HepG2 (cell line): ENCODE measurements at regions not wholly inside any gene's neighbourhood (a gene's known extent, or its start where the extent isn't known, plus 50 kb on each side); places are given as distances from the start of the nearest gene placed in this dataset.

Experiments
- ATAC-seq: fragments of 200-7000 bp; cut with Tn5 transposase; 3 replicates; pipeline ENCODE4 v1.9.1; 2020; ENCODE audit warnings: mild to moderate bottlenecking, moderate library complexity
- BruUV-seq: library from RNA; stranded (reverse); fragments of 400-500 nt; replicated peaks from 2 replicates; lab custom pipeline; 2021; lab: Mats Ljungman, UMichigan
- CTCF ChIA-PET: fragments of 300-600 bp; formaldehyde crosslinking; extraction: SDS; loops from one replicate; lab custom pipeline; 2021; ENCODE audit warnings: low total read pairs, inconsistent platforms, low intra/inter-chr PET ratio; lab: Yijun Ruan, JAX
- POLR2A ChIA-PET: fragments of 350-600 bp; sonication (Branson Sonifier 250); formaldehyde crosslinking; loops from one replicate; lab custom pipeline; 2020; ENCODE audit warnings: antibody characterized with exemption, inconsistent platforms; lab: Yijun Ruan, JAX
- DNase-seq: peaks from one replicate; pipeline ENCODE4 v3.0.0-alpha.2; 2015; ENCODE audit warnings: low spot score
- FAIRE-seq: peaks from 3 replicates; lab custom pipeline; 2011; peaks lifted over from hg19 to GRCh38; lab: Jason Lieb, UNC
- H2AFZ ChIP-seq: one replicate; pipeline ENCODE4 v1.6.1; 2011; ENCODE audit warnings: low read length, inconsistent platforms
- H3K27ac ChIP-seq: fragments of 300-600 bp; 3 replicates; pipeline ENCODE4 v1.8.0; 2011; ENCODE audit warnings: mixed run types, mild to moderate bottlenecking, mixed read lengths, low read length, inconsistent platforms; ENCODE audit not compliant: insufficient read depth; ENCODE audit errors: extremely low read length
- H3K27me3 ChIP-seq, 2 experiments: fragments of 200-600 bp in 1 of 2; 2 replicates in 1 of 2; 3 replicates in 1 of 2; pipeline versions ENCODE4 v1.6.0 to v1.8.0; 2011; ENCODE audit warnings: low read length in 2 of 2, mild to moderate bottlenecking in 2 of 2, moderate library complexity in 2 of 2, inconsistent platforms in 1 of 2; ENCODE audit not compliant: insufficient read depth in 2 of 2, control insufficient read depth in 1 of 2
- H3K36me3 ChIP-seq, 2 experiments: fragments of 200-600 bp in 1 of 2; replicated peaks in 1 of 2; 2 replicates in 1 of 2; 3 replicates in 1 of 2; pipeline versions ENCODE4 v1.5.1 to v1.8.0; 2011; ENCODE audit warnings: low read length in 2 of 2, inconsistent platforms in 1 of 2; ENCODE audit not compliant: insufficient read depth in 2 of 2, control insufficient read depth in 1 of 2
- H3K4me1 ChIP-seq: 2 replicates; pipeline ENCODE4 v1.5.1; 2012; ENCODE audit warnings: low read length, inconsistent platforms; ENCODE audit not compliant: insufficient read depth
- H3K4me2 ChIP-seq: 2 replicates; pipeline ENCODE4 v1.6.0; 2011; ENCODE audit warnings: low read depth, low read length, inconsistent platforms
- H3K4me3 ChIP-seq, 3 experiments: fragments of 200-600 bp in 1 of 3; sonication (generic), shearing (Covaris generic) in 1 of 3; replicated peaks in 1 of 3; 2 replicates each; pipeline ENCODE4 v1.5.1; 2011 to 2016; ENCODE audit warnings: low read length in 3 of 3, inconsistent platforms in 2 of 3, low read depth in 2 of 3, mild to moderate bottlenecking in 2 of 3, control low read depth in 1 of 3, mixed read lengths in 1 of 3; ENCODE audit not compliant: insufficient read depth in 1 of 3
- H3K79me2 ChIP-seq: one replicate; pipeline ENCODE4 v1.6.1; 2011; ENCODE audit warnings: low read length, inconsistent platforms; ENCODE audit not compliant: insufficient read depth
- H3K9ac ChIP-seq: 2 replicates; pipeline ENCODE4 v1.6.0; 2011; ENCODE audit warnings: mild to moderate bottlenecking, low read depth, low read length, inconsistent platforms; ENCODE audit not compliant: insufficient read depth
- H3K9me3 ChIP-seq: 2 replicates; pipeline ENCODE4 v1.5.1; 2012; ENCODE audit warnings: mild to moderate bottlenecking, low read length
- H4K20me1 ChIP-seq: 2 replicates; pipeline ENCODE4 v1.6.0; 2011; ENCODE audit warnings: inconsistent platforms, mild to moderate bottlenecking, low read length, moderate library complexity; ENCODE audit not compliant: insufficient read depth
- BORCS8-MEF2B ChIP-seq: sonication (generic); formaldehyde crosslinking; IDR thresholded peaks from 2 replicates; pipeline ENCODE4 v1.8.0; 2022; ENCODE audit warnings: mild to moderate bottlenecking, missing genetic modification reagents
- ERF ChIP-seq: IDR thresholded peaks from 2 replicates; pipeline ENCODE4 v1.6.1; 2018; ENCODE audit warnings: missing biosample characterization, missing genetic modification reagents
- GFI1 ChIP-seq: sonication (generic); formaldehyde crosslinking; IDR thresholded peaks from 2 replicates; pipeline ENCODE4 v1.5.0; 2020; ENCODE audit warnings: missing genetic modification reagents, mild to moderate bottlenecking, borderline replicate concordance
- MEIS2 ChIP-seq: sonication (generic); formaldehyde crosslinking; IDR thresholded peaks from 2 replicates; pipeline ENCODE4 v1.9.0; 2021; ENCODE audit warnings: mild to moderate bottlenecking, missing genetic modification reagents
- RELA ChIP-seq: sonication (generic); formaldehyde crosslinking; IDR thresholded peaks from 2 replicates; pipeline ENCODE4 v1.4.0; 2020; ENCODE audit warnings: missing genetic modification reagents
- TEF ChIP-seq: sonication (generic); formaldehyde crosslinking; IDR thresholded peaks from 2 replicates; pipeline ENCODE4 v1.5.0; 2020; ENCODE audit warnings: missing genetic modification reagents
- ZBTB3 ChIP-seq: sonication (generic); formaldehyde crosslinking; IDR thresholded peaks from 2 replicates; pipeline ENCODE4 v1.4.0; 2020; ENCODE audit warnings: low read depth, mild to moderate bottlenecking, moderate library complexity, missing genetic modification reagents, borderline replicate concordance
- ZNF138 ChIP-seq: sonication (generic); formaldehyde crosslinking; IDR thresholded peaks from 2 replicates; pipeline ENCODE4 v1.5.0; 2020; ENCODE audit warnings: mild to moderate bottlenecking, low read depth, missing genetic modification reagents
- ZNF143 ChIP-seq: sonication (generic); formaldehyde crosslinking; IDR thresholded peaks from 2 replicates; pipeline ENCODE4 v1.4.0; 2020; ENCODE audit warnings: missing genetic modification reagents
- ZNF264 ChIP-seq: sonication (generic); formaldehyde crosslinking; IDR thresholded peaks from 2 replicates; pipeline ENCODE4 v1.4.0; 2020; ENCODE audit warnings: missing genetic modification reagents
- ZNF274 ChIP-seq: sonication (generic); formaldehyde crosslinking; IDR thresholded peaks from 2 replicates; pipeline ENCODE4 v1.5.1; 2020; ENCODE audit warnings: mild to moderate bottlenecking, missing genetic modification reagents
- ZNF282 ChIP-seq: fragments of 450-650 bp; IDR thresholded peaks from 2 replicates; pipeline ENCODE4 v1.6.1; 2018; ENCODE audit not compliant: partially characterized antibody
- ZNF335 ChIP-seq: sonication (generic); formaldehyde crosslinking; IDR thresholded peaks from 2 replicates; pipeline ENCODE4 v1.4.0; 2020; ENCODE audit warnings: missing genetic modification reagents
- ZNF432 ChIP-seq: sonication (generic); formaldehyde crosslinking; IDR thresholded peaks from 2 replicates; pipeline ENCODE4 v1.5.0; 2020; ENCODE audit warnings: missing genetic modification reagents, mild to moderate bottlenecking, borderline replicate concordance
- ZNF713 ChIP-seq: sonication (generic); formaldehyde crosslinking; IDR thresholded peaks from 2 replicates; pipeline ENCODE4 v1.4.0; 2020; ENCODE audit warnings: mild to moderate bottlenecking, missing genetic modification reagents
- WGBS: methylation state at CpG from one replicate; pipeline ENCODE4 v1.1.6; 2017; ENCODE audit warnings: low lambda C conversion rate; 5-methylcytosine and 5-hydroxymethylcytosine counted together
- in situ Hi-C: cut with HindIII; loops from 2 replicates; pipeline ENCODE4 v1.10.0; 2017; ENCODE audit warnings: low pct_unique_long_range_greater_than_20kb; ENCODE audit not compliant: extremely low pct_ligation_motif_present
- intact Hi-C: fragments of 100-400 bp; cut with micrococcal nuclease; formaldehyde crosslinking; loops from one replicate; pipeline ENCODE4 v1.10.0; 2022; ENCODE audit not compliant: unreplicated experiment
- TF ChIP-seq, protein P1 (sequence below): sonication (generic); formaldehyde crosslinking; IDR thresholded peaks from 2 replicates; pipeline ENCODE4 v1.4.0; 2020; ENCODE audit warnings: mild to moderate bottlenecking, missing genetic modification reagents
- TF ChIP-seq, protein P2 (sequence below): sonication (generic); formaldehyde crosslinking; IDR thresholded peaks from 2 replicates; pipeline ENCODE4 v1.8.1; 2022; ENCODE audit warnings: mild to moderate bottlenecking, missing genetic modification reagents

- POLR2A ChIA-PET = no interaction called here
- no peak for ATAC-seq
- no peak for FAIRE-seq
These were observed 222.3 kb upstream of the SOX1 start for GRCh38 chr13:111844682-111845081.

DNA sequence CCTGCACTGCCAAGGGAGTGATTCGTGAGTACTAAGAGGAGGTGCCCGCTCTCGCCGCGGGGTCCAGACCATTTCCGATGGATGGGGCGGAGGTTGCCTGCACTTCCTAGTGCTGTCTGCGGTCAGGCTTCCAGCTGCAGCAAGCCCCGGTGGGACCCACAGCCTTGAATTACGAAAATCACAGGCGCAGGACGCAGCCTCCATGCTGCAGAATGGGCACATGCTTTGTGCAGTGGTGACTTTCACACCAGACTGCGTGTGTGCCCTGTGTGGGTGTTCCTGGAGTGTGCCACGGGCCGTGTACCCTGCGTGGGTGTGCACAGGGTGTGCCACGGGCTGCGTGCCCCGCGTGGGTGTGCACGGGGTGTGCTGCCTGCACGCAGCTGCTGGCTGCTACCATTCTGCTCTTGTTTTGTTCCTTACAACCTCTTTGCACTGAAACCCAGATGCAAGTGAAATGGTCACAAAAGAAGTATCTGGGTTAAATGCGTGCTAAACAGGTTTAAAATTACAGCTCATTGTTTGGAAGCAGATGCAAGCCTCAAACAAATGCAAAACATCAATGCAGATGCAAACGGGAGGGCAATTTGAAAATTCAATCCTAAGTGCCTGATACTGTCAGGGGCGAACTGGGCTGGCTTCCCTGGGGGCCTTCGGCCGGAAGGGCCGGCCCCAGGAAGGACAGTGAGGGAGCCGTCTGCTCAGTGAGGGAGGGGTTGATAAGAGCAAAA lies 221.2 kb upstream of the SOX1 start:
- Histone ChIP-seq H3K9me3 (no peaks in the 10 kb centered on the region), H3K36me3 (no peaks in the 10 kb centered on the region), H2AFZ (no peak overlapping the region), H3K9ac (no peak overlapping the region), H3K4me3 (no peak overlapping the region), H3K27me3 (peaks cover 1 to 5% of the 10 kb centered on the region in 2 experiments; a peak in 2 of 5 replicates), H3K4me1 (no peaks in the 10 kb centered on the region), H3K27ac (no peak overlapping the region), H4K20me1 (no peaks in the 10 kb centered on the region), H3K79me2 (no peaks in the 10 kb centered on the region), H3K4me2 (no peak overlapping the region)
- in situ Hi-C loops = no loop called here
- ATAC-seq = no peak
- FAIRE-seq = no peak
- 3% methylated on average over 13 of the region's 29 CpGs for WGBS
- DNase-seq = no peak
- CTCF ChIA-PET = no interaction called here
- intact Hi-C loops = no loop called here
- POLR2A ChIA-PET = no interaction called here
- no TSS peak for BruUV-seq
- no peak for TF ChIP-seq ZNF282
- TF ChIP-seq, protein P1, sequence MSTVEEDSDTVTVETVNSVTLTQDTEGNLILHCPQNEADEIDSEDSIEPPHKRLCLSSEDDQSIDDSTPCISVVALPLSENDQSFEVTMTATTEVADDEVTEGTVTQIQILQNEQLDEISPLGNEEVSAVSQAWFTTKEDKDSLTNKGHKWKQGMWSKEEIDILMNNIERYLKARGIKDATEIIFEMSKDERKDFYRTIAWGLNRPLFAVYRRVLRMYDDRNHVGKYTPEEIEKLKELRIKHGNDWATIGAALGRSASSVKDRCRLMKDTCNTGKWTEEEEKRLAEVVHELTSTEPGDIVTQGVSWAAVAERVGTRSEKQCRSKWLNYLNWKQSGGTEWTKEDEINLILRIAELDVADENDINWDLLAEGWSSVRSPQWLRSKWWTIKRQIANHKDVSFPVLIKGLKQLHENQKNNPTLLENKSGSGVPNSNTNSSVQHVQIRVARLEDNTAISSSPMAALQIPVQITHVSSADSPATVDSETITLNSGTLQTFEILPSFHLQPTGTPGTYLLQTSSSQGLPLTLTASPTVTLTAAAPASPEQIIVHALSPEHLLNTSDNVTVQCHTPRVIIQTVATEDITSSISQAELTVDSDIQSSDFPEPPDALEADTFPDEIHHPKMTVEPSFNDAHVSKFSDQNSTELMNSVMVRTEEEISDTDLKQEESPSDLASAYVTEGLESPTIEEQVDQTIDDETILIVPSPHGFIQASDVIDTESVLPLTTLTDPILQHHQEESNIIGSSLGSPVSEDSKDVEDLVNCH (CRISPR knock-in tag) = no peak
- no peak for TF ChIP-seq BORCS8-MEF2B (CRISPR knock-in tag)
- no peak for TF ChIP-seq ZNF138
- TF ChIP-seq ZNF264 (CRISPR knock-in tag) = no peak
- no peak for TF ChIP-seq ZNF335
- TF ChIP-seq ZNF274 (CRISPR knock-in tag) = no peak
- TF ChIP-seq MEIS2 (CRISPR knock-in tag) = no peak
- TF ChIP-seq TEF (CRISPR knock-in tag) = no peak
- TF ChIP-seq ZNF143 = no peak

More at GRCh38 chr13:111844682-111845081, 222.3 kb upstream of the SOX1 start:
- Histone ChIP-seq H4K20me1 (no peaks in the 10 kb centered on the region), H3K36me3 (no peaks in the 10 kb centered on the region), H3K9ac (no peak overlapping the region), H3K9me3 (no peaks in the 10 kb centered on the region), H3K27ac (no peak overlapping the region)
- BruUV-seq = no TSS peak
- TF ChIP-seq ZNF432 (CRISPR knock-in tag) (no peak), RELA (CRISPR knock-in tag) (no peak), ZBTB3 (CRISPR knock-in tag) (no peak), ERF (no peak), ZNF713 (CRISPR knock-in tag) (no peak), GFI1 (CRISPR knock-in tag) (no peak)
- TF ChIP-seq, protein P2, sequence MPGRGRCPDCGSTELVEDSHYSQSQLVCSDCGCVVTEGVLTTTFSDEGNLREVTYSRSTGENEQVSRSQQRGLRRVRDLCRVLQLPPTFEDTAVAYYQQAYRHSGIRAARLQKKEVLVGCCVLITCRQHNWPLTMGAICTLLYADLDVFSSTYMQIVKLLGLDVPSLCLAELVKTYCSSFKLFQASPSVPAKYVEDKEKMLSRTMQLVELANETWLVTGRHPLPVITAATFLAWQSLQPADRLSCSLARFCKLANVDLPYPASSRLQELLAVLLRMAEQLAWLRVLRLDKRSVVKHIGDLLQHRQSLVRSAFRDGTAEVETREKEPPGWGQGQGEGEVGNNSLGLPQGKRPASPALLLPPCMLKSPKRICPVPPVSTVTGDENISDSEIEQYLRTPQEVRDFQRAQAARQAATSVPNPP (CRISPR knock-in tag) = no peak
- TF ChIP-seq, all 625 proteins: peak for 0
- 25% methylated on average over 2 of the region's 20 CpGs for WGBS
- H3K4me2 ChIP-seq = no peak overlapping the region
- CTCF ChIA-PET = no interaction called here
- peaks cover 1 to 2% of the 10 kb centered on the region in 2 experiments; a peak in 2 of 5 replicates for H3K27me3 ChIP-seq
- no peak overlapping the region for H3K4me3 ChIP-seq
- no peaks in the 10 kb centered on the region for H3K4me1 ChIP-seq
- no peak for DNase-seq
- in situ Hi-C loops = no loop called here
- H3K79me2 ChIP-seq = no peaks in the 10 kb centered on the region
- no peak overlapping the region for H2AFZ ChIP-seq
- intact Hi-C loops = no loop called here
